ENCODE measurements at regions not wholly inside any gene's neighbourhood (a gene's known extent, or its start where the extent isn't known, plus 50 kb on each side); places are given as distances from the start of the nearest gene placed in this dataset.

DNA sequence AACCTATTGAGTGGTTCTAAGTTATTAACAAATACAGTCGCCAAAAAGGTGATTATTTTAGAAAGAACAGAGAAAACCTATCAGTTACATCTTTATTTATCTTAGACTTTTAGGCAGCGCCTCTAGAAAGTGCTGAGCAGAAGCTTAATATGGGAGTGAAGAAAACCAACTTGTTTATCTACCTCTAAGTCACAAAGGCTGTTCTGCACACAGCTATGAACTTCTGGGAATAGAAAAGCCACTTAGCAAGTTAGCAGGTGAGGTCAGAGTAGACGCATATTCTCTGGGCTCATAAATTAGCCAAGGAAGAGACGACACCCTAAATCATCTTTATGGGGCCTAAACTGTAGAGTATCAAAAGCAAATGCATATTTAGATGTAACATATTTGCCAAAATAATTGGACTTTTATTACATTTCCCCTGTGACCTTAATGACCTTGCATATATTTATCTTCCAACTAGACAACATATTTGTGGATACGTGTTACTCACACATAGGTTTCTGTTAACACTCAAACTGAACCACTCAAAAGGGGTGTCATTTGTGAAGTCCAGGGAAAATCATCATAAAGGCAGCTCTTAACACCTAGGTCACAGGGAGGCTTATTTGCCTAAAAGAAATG lies 267.1 kb downstream of the ADGB start:
- TF ChIP-seq, protein P1, sequence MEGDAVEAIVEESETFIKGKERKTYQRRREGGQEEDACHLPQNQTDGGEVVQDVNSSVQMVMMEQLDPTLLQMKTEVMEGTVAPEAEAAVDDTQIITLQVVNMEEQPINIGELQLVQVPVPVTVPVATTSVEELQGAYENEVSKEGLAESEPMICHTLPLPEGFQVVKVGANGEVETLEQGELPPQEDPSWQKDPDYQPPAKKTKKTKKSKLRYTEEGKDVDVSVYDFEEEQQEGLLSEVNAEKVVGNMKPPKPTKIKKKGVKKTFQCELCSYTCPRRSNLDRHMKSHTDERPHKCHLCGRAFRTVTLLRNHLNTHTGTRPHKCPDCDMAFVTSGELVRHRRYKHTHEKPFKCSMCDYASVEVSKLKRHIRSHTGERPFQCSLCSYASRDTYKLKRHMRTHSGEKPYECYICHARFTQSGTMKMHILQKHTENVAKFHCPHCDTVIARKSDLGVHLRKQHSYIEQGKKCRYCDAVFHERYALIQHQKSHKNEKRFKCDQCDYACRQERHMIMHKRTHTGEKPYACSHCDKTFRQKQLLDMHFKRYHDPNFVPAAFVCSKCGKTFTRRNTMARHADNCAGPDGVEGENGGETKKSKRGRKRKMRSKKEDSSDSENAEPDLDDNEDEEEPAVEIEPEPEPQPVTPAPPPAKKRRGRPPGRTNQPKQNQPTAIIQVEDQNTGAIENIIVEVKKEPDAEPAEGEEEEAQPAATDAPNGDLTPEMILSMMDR (conservative IDR thresholded peaks at IDR 0.05), result no peak
- H3K27ac ChIP-seq, result no peak overlapping the region

DNA sequence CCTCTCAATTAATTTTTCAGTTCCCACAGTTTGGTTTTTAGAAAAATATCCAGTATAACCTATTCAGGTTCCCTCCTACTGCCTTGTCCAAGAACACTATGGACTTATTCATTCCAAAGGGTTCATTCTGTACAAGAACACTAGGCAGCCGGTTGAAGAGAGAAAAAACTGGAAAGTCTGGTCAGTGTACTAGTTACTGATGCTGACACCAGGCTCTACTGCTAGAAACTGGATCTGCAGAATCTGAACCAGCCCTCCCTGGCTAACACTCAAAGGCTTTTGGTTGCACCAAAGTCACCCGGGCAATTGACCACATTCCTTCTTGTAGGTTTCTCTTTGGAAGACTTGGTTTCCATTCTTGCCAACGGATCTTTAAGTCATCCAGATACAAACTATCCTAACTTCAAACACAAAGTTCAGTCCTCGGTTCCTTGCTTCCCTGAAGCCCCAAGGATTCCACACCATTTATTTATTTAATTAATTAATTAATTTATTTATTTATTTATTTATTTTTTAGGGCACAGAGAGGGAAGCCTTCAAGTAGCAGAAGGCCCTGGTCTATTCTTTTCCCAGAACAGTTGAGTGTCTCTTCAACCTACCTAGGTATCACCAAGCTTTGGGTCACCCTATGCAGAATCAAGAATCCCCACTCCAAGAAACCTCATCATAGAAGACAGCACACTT lies 268.1 kb downstream of the ADGB start:
- TF ChIP-seq, protein P1 (conservative IDR thresholded peaks at IDR 0.05), result no peak
- no peak overlapping the region for H3K27ac ChIP-seq

DNA sequence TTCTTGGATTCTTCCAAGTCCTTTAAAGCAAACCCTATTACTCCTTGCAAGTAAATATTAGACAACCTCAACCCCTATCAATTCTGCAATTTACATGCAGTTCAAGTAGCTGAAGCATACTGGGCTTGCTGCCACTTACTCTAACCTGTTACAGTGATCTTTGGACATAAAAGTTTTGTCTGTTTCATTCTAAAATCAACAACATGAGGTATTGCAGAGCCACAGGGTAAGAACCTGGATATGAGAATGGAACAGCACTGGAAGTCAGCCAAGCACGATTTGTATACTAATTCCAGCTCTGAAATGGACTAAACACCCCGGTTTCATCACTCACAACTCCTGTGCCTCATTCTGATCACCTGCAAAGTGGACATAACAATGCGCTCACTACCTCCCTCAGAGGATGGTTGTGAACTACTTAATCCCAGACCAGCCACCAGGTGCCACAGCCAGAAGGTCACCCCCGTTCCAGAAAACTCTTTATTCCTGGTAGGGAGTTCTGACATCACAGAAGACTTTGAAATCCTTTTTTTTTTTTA lies 270.0 kb downstream of the ADGB start:
- H3K27ac ChIP-seq, result no peak overlapping the region
- TF ChIP-seq, protein P1 (conservative IDR thresholded peaks at IDR 0.05), result no peak

DNA sequence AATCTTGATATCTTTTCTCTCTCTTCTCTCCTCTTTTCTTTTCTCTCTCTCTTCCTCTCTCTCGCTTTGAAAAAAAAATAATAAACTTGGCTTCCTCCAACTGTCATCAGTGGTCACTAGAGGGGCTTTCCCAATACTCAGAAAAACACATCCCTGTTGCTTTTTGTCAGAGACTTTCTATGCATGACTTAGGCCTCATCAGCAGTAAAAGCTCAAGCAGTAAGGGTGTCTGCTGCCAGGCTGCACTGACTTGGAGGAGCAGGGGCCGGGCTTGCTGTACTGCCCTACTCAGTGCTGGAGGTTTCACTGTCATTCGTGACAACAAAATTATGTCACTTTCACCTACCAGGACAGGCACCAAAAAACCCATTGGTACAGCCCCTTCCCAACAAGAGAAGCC lies 272.0 kb downstream of the ADGB start:
- H3K27ac ChIP-seq, result no peak overlapping the region
- TF ChIP-seq, protein P1 (conservative IDR thresholded peaks at IDR 0.05), result no peak

DNA sequence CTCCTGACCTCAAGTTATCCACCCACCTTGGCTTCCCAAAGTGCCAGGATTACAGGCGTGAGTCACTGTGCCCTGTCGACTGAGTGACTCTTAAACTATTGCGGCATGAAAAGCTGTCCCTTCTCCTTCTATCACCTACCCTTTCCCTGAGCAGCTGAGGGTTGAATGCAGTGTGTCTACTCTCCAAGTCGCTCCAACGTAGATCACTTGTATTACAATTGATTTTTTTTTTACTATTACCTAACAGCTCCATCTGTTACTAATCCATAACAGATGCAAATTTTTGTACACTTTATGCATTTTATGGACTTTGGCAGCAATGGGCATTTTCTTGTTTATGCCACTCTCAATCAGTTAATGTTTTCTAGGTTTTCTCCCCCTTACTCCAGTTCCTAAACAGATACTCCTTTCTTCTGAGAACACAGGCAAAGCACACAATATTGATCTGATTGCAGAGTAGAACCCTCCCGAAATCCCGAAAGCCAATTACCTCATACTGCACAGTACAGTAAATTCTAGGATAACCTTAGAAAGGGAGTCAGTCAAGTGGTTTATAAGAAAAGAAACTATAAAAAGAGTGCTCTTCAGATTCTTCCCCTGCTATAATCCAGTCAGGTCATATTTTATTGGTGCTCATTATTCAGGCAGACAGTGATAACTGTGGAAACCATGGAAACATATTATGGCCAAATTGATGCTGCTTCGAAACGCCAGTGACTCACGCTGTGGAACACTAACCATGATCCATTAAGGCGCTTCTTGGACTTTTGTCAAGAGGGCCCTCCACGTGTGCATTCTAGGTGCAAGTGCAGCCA lies 273.0 kb downstream of the ADGB start:
- TF ChIP-seq, protein P1 (conservative IDR thresholded peaks at IDR 0.05), result no peak
- no peak overlapping the region for H3K27ac ChIP-seq

DNA sequence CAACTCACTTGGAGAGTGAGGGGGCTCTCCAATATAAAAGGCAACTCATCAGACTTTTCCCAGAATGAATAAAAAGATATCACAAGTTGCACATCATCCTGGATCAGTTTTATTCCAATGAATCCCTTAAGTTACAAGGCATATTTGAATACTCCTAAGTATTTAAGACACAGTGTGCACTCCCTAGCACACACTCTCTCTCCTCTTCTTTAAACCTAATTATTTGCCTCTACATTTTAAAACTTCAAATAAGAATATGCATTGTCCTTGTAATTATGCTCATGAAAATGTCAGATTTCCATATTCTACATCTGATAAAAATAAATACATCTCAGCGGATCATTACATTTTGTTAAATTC lies 273.6 kb downstream of the ADGB start:
- H3K27ac ChIP-seq, result no peak overlapping the region
- TF ChIP-seq, protein P1 (conservative IDR thresholded peaks at IDR 0.05), result no peak

Data from VCaP (cell line).